Esophagus muscularis mucosa (tissue), 4 donors: ENCODE measurements at regions not wholly inside any gene's neighbourhood (a gene's known extent, or its start where the extent isn't known, plus 50 kb on each side); places are given as distances from the start of the nearest gene placed in this dataset.

ENCODE experiments used
- CTCF ChIP-seq, 3 experiments: fragments of 200-600 bp in 2 of 3; fragments of 450-650 bp in 1 of 3; sonication (generic) in 2 of 3; IDR thresholded peaks; one replicate each; pipeline ENCODE4 v1.5.1; 2017 to 2019; ENCODE audit warnings: antibody characterized with exemption in 3 of 3, mild to moderate bottlenecking in 2 of 3, moderate library complexity in 1 of 3
- EP300 ChIP-seq: sonication (generic); formaldehyde crosslinking; IDR thresholded peaks from one replicate; pipeline ENCODE4 v1.6.1; 2017; ENCODE audit warnings: antibody characterized with exemption
- POLR2A ChIP-seq: fragments of 450-650 bp; IDR thresholded peaks from one replicate; pipeline ENCODE4 v1.6.1; 2017; ENCODE audit warnings: antibody characterized with exemption, moderate library complexity, mild to moderate bottlenecking, low read depth
- POLR2AphosphoS5 ChIP-seq, 2 donors: sonication (generic); formaldehyde crosslinking; IDR thresholded peaks; one replicate each; pipeline ENCODE4 v1.6.1; 2017; ENCODE audit warnings: antibody characterized with exemption in 2 of 2

- TF ChIP-seq CTCF (IDR thresholded peaks at IDR 0.05) (no peak), POLR2AphosphoS5 (IDR thresholded peaks at IDR 0.05) (no peak), POLR2A (no peak), EP300 (no peak)
Measured at GRCh38 chr18:70507970-70508369, 219.1 kb downstream of the SOCS6 start.
